ENCODE measurements at regions not wholly inside any gene's neighbourhood (a gene's known extent, or its start where the extent isn't known, plus 50 kb on each side); places are given as distances from the start of the nearest gene placed in this dataset.

GRCh38 chr11:97972731-97973130 lies 1048.0 kb upstream of the CNTN5 start:
- no peak for TF ChIP-seq RAD21 (IDR thresholded peaks at IDR 0.05; ENCODE audit: low read length)
- no peak for TF ChIP-seq RCOR1 (IDR thresholded peaks at IDR 0.05; ENCODE audit: insufficient replicate concordance, low read length)
- no peak for TF ChIP-seq CTCF (conservative IDR thresholded peaks at IDR 0.05; ENCODE audit: low read depth, low read length)

All from IMR-90 (cell line).